ENCODE measurements at regions not wholly inside any gene's neighbourhood (a gene's known extent, or its start where the extent isn't known, plus 50 kb on each side); places are given as distances from the start of the nearest gene placed in this dataset.

DNA sequence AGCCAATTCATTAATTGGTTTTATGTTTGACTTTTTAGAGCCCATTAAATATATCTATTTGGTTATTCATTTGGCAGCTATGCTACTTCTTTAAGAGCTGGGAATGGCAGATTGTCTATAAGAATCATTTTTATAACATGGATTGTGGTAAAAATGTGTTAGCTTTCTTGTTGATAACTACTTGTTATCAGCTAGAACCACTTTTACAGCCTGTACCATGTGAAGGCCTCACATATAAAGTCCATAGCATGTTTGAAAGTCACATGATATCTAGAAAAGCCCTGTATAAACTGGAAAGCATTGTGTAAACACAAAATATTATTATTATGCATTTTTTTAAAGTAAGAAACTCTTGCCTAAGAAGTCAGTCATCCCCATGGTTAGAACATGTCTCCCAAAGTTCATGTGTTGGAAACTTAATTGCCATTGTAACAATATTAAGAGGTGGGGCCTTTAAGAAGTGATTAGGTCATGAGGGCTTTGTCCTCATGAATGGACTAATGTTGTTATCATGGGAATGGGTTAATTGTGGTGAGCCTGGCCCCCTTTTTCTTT is 110.9 kb upstream of the BMP2K start:
- Histone ChIP-seq H3K36me3 (no peaks in the 10 kb centered on the region), H3K9me3 (no peaks in the 10 kb centered on the region), H3K4me3 (no peak overlapping the region), H3K27me3 (replicated peaks; ENCODE audit: insufficient read depth) (no peaks in the 10 kb centered on the region), H3K4me1 (ENCODE audit: control insufficient read depth in 1 of 2, low read depth in 2 of 2) (peaks cover 2 to 11% of the 10 kb centered on the region in 2 donors), H3K27ac (no peak overlapping the region)
- ATAC-seq (ENCODE audit: insufficient number of reproducible peaks, low FRiP score, low read depth) (no peak), DNase-seq (ENCODE audit: low spot score) (no peak)
- TF ChIP-seq, protein P1, sequence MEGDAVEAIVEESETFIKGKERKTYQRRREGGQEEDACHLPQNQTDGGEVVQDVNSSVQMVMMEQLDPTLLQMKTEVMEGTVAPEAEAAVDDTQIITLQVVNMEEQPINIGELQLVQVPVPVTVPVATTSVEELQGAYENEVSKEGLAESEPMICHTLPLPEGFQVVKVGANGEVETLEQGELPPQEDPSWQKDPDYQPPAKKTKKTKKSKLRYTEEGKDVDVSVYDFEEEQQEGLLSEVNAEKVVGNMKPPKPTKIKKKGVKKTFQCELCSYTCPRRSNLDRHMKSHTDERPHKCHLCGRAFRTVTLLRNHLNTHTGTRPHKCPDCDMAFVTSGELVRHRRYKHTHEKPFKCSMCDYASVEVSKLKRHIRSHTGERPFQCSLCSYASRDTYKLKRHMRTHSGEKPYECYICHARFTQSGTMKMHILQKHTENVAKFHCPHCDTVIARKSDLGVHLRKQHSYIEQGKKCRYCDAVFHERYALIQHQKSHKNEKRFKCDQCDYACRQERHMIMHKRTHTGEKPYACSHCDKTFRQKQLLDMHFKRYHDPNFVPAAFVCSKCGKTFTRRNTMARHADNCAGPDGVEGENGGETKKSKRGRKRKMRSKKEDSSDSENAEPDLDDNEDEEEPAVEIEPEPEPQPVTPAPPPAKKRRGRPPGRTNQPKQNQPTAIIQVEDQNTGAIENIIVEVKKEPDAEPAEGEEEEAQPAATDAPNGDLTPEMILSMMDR (IDR thresholded peaks at IDR 0.05) = no peak

DNA sequence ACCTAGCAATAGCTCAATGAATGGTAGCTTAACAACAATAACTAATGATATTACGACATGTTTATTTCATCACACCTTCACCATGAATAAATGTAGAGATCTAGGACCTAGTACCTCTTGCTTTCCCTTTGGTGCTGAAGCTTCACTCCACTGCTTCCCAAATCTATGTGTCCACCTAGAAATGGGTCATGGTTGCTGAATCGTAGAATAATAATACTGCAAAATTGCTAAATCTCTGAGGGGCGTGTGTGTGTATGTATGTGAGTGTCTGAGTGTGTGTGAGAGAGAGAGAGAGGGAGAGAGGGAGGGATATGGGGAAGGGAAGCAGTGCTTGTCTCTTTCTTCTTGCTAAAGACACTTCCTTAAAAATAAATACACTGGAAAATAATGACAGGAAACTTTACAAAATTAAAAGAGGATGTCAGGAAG is 109.3 kb upstream of the BMP2K start:
- TF ChIP-seq, protein P1 (IDR thresholded peaks at IDR 0.05) = no peak
- H3K27ac ChIP-seq = no peak overlapping the region
- H3K4me1 ChIP-seq (ENCODE audit: control insufficient read depth in 1 of 2, low read depth in 2 of 2) = peaks cover 2 to 5% of the 10 kb centered on the region in 2 donors
- no peaks in the 10 kb centered on the region for H3K36me3 ChIP-seq
- no peaks in the 10 kb centered on the region for H3K27me3 ChIP-seq (replicated peaks; ENCODE audit: insufficient read depth)
- ATAC-seq (ENCODE audit: insufficient number of reproducible peaks, low FRiP score, low read depth) (no peak), DNase-seq (ENCODE audit: low spot score) (no peak)
- no peak overlapping the region for H3K4me3 ChIP-seq
- H3K9me3 ChIP-seq = no peaks in the 10 kb centered on the region

DNA sequence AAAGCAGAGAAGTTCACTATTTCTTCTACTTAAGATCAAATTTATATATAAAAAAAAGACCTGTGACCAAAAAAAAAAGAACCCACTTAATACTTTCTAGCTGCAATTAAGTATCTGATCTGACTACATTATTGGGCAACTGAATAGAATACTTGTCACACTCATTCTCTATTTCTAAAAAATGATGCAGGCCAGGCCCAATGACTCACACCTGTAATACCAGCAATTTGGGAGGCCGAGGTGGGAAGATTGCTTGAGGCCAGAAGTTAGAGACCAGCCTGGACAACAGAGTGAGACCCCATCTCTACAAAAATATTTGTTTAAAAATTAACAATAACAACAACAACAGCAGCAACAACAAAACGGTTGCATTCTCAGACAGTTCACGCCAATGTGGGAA is 108.8 kb upstream of the BMP2K start:
- no peaks in the 10 kb centered on the region for H3K36me3 ChIP-seq
- H3K4me1 ChIP-seq (ENCODE audit: control insufficient read depth in 1 of 2, low read depth in 2 of 2) = peaks cover 2% of the 10 kb centered on the region in 2 donors
- no peak for ATAC-seq (ENCODE audit: insufficient number of reproducible peaks, low FRiP score, low read depth)
- no peaks in the 10 kb centered on the region for H3K27me3 ChIP-seq (replicated peaks; ENCODE audit: insufficient read depth)
- H3K27ac ChIP-seq = peak overlapping the region in 1 of 2 donors; percentile 19
- no peaks in the 10 kb centered on the region for H3K9me3 ChIP-seq
- no peak overlapping the region for H3K4me3 ChIP-seq
- TF ChIP-seq, protein P1 (IDR thresholded peaks at IDR 0.05) = no peak
- DNase-seq (ENCODE audit: low spot score) = no peak

DNA sequence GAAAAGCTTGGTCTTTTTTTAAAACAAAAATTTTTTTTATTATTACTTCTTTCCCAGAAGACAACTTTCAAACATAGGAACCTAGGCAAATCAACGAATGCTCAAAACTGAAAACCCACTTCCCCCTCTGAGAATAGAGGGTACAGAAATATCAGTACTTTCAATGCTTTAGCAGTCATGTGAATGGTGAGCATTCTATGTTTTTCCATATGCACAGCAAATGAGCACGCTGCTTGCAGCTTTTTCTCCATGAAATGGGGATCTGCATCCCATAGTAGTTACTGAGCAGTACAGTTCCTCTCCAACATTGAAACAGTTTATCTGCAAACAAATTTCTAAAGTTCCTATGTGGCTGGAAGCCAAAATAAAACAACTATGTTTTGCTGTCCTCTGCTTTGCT is 108.4 kb upstream of the BMP2K start:
- peak overlapping the region in 1 of 2 donors; percentile 19 for H3K27ac ChIP-seq
- ATAC-seq (ENCODE audit: insufficient number of reproducible peaks, low FRiP score, low read depth) (no peak), DNase-seq (ENCODE audit: low spot score) (no peak)
- no peaks in the 10 kb centered on the region for H3K9me3 ChIP-seq
- H3K36me3 ChIP-seq = no peaks in the 10 kb centered on the region
- H3K4me1 ChIP-seq (ENCODE audit: control insufficient read depth in 1 of 2, low read depth in 2 of 2) = no peaks in the 10 kb centered on the region
- TF ChIP-seq, protein P1 (IDR thresholded peaks at IDR 0.05) = no peak
- no peak overlapping the region for H3K4me3 ChIP-seq
- no peaks in the 10 kb centered on the region for H3K27me3 ChIP-seq (replicated peaks; ENCODE audit: insufficient read depth)

DNA sequence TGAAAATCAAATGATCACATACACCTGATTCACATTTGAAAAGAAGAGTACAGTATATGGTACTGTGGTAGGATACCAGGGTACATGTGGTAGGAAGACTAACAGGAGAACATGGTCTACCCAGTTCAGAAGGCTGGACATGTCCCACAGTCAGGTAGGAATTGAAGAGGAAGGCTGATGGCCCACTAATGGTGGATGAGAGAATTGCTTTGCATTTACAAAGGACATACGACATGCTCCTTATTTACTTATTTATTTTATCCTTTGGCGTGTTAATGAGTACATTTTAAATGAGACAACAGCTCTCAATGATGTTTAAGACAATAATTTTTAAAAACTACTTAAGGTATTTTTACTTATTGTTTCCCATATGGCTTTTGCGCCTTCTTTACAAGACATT is 106.7 kb upstream of the BMP2K start:
- Histone ChIP-seq H3K9me3 (no peaks in the 10 kb centered on the region), H3K27me3 (replicated peaks; ENCODE audit: insufficient read depth) (no peaks in the 10 kb centered on the region), H3K4me3 (no peak overlapping the region), H3K36me3 (no peaks in the 10 kb centered on the region), H3K4me1 (ENCODE audit: control insufficient read depth in 1 of 2, low read depth in 2 of 2) (no peaks in the 10 kb centered on the region), H3K27ac (no peak overlapping the region)
- DNase-seq (ENCODE audit: low spot score) = no peak
- TF ChIP-seq, protein P1 (IDR thresholded peaks at IDR 0.05) = no peak
- ATAC-seq (ENCODE audit: insufficient number of reproducible peaks, low FRiP score, low read depth) = no peak

All from thoracic aorta (tissue), 2 donors.